CD4-positive, alpha-beta T cell (primary cell): ENCODE measurements at regions not wholly inside any gene's neighbourhood (a gene's known extent, or its start where the extent isn't known, plus 50 kb on each side); places are given as distances from the start of the nearest gene placed in this dataset.

Experiments used
- ATAC-seq: fragments of 200-7000 bp; cut with Tn5 transposase; one replicate; pipeline ENCODE4 v1.10.0; 2022; ENCODE audit warnings: mild to moderate bottlenecking; ENCODE audit not compliant: poor library complexity
- CTCF ChIA-PET: fragments of 350-600 bp; sonication (Branson Sonifier 250); formaldehyde crosslinking; loops from one replicate; lab custom pipeline; 2021; ENCODE audit warnings: antibody characterized with exemption, inconsistent platforms; lab: Charles Lee
- POLR2A ChIA-PET: fragments of 350-600 bp; sonication (Branson Sonifier 250); formaldehyde crosslinking; loops from one replicate; lab custom pipeline; 2021; ENCODE audit warnings: antibody characterized with exemption, inconsistent platforms; lab: Charles Lee
- DNase-seq, 14 experiments: peaks; one replicate each; pipeline ENCODE4 v3.0.0-alpha.2; 2013 to 2020; ENCODE audit warnings: mixed read lengths in 2 of 14
- H3K27ac ChIP-seq, 2 donors: one replicate each; pipeline versions ENCODE4 v1.5.1 to v1.7.0; 2013; ENCODE audit warnings: low read length in 2 of 2, low read depth in 1 of 2, mild to moderate bottlenecking in 1 of 2
- H3K27me3 ChIP-seq, 2 experiments: 1 replicate in 1 of 2; 2 replicates in 1 of 2; pipeline versions ENCODE4 v1.6.1 to v1.7.0; 2013; ENCODE audit warnings: low read length in 2 of 2, control low read depth in 1 of 2, mild to moderate bottlenecking in 1 of 2, moderate library complexity in 1 of 2; ENCODE audit not compliant: insufficient read depth in 2 of 2, control insufficient read depth in 1 of 2
- H3K36me3 ChIP-seq: one replicate; pipeline ENCODE4 v1.6.1; 2013; ENCODE audit warnings: low read length, control low read depth; ENCODE audit not compliant: insufficient read depth
- H3K4me1 ChIP-seq: one replicate; pipeline ENCODE4 v1.6.1; 2013; ENCODE audit warnings: low read length, control low read depth; ENCODE audit not compliant: insufficient read depth
- H3K4me3 ChIP-seq: one replicate; pipeline ENCODE4 v1.5.1; 2013; ENCODE audit warnings: mild to moderate bottlenecking, low read length, moderate library complexity
- H3K9me3 ChIP-seq, 2 experiments: 1 replicate in 1 of 2; 2 replicates in 1 of 2; pipeline versions ENCODE4 v1.6.1 to v1.7.0; 2013; ENCODE audit warnings: low read length in 2 of 2, mild to moderate bottlenecking in 2 of 2, control low read depth in 1 of 2, moderate library complexity in 1 of 2; ENCODE audit not compliant: control insufficient read depth in 1 of 2, insufficient read depth in 1 of 2
- H3K27ac Mint-ChIP-seq: one replicate; pipeline ENCODE4 v1.8.0; 2020; ENCODE audit warnings: mixed read lengths
- H3K27me3 Mint-ChIP-seq: one replicate; pipeline ENCODE4 v1.8.0; 2021; ENCODE audit warnings: mixed read lengths
- H3K36me3 Mint-ChIP-seq: one replicate; pipeline ENCODE4 v1.8.0; 2021; ENCODE audit warnings: low read depth, mixed read lengths
- H3K4me1 Mint-ChIP-seq: one replicate; pipeline ENCODE4 v1.8.0; 2021; ENCODE audit warnings: low read depth, mixed read lengths
- H3K4me3 Mint-ChIP-seq: one replicate; pipeline ENCODE4 v1.8.0; 2020; ENCODE audit warnings: mild to moderate bottlenecking, mixed read lengths
- H3K9me3 Mint-ChIP-seq: one replicate; pipeline ENCODE4 v1.8.0; 2020; ENCODE audit warnings: mixed read lengths
- CTCF ChIP-seq: fragments of 200-600 bp; IDR thresholded peaks from one replicate; pipeline ENCODE4 v1.8.0; 2022; ENCODE audit warnings: antibody characterized with exemption, mild to moderate bottlenecking
- intact Hi-C, 2 experiments: fragments of 100-400 bp; cut with DNase I in 1 of 2; cut with micrococcal nuclease in 1 of 2; formaldehyde crosslinking; loops; one replicate each; pipeline versions ENCODE4 v1.15.1 to v1.9.0; 2023 to 2025; cut with DNase I, micrococcal nuclease

- Mint-ChIP-seq H3K4me1 (no peaks in the 10 kb centered on the region), H3K4me3 (no peak overlapping the region), H3K27me3 (no peaks in the 10 kb centered on the region), H3K36me3 (no peaks in the 10 kb centered on the region), H3K9me3 (peaks cover 2% of the 10 kb centered on the region), H3K27ac (no peak overlapping the region)
- H3K36me3 ChIP-seq = no peaks in the 10 kb centered on the region
- no peak for TF ChIP-seq CTCF
- H3K4me3 ChIP-seq = no peak overlapping the region
- H3K9me3 ChIP-seq = no peaks in the 10 kb centered on the region
- no peak for DNase-seq
- H3K4me1 ChIP-seq = no peaks in the 10 kb centered on the region
- no peak for ATAC-seq
- CTCF ChIA-PET = no interaction called here
- H3K27ac ChIP-seq = no peak overlapping the region
- no peaks in the 10 kb centered on the region for H3K27me3 ChIP-seq
- POLR2A ChIA-PET = no interaction called here
- intact Hi-C loops = no loop called here
These were observed 361.8 kb upstream of the PIK3C3 start for GRCh38 chr18:41593171-41593675.

- intact Hi-C loops = no loop called here
- no peak for DNase-seq
- H3K27ac ChIP-seq = no peak overlapping the region
- H3K4me3 ChIP-seq = no peak overlapping the region
- Mint-ChIP-seq H3K27ac (no peak overlapping the region), H3K9me3 (peaks cover 4% of the 10 kb centered on the region), H3K27me3 (no peaks in the 10 kb centered on the region), H3K36me3 (no peaks in the 10 kb centered on the region), H3K4me3 (no peak overlapping the region), H3K4me1 (no peaks in the 10 kb centered on the region)
- H3K9me3 ChIP-seq = no peaks in the 10 kb centered on the region
- CTCF ChIA-PET = no interaction called here
- ATAC-seq = no peak
- POLR2A ChIA-PET = no interaction called here
- no peaks in the 10 kb centered on the region for H3K27me3 ChIP-seq
- H3K36me3 ChIP-seq = no peaks in the 10 kb centered on the region
- H3K4me1 ChIP-seq = no peaks in the 10 kb centered on the region
- no peak for TF ChIP-seq CTCF
These were observed 367.1 kb upstream of the PIK3C3 start for GRCh38 chr18:41587976-41588375.

GRCh38 chr18:41585512-41585911 is 369.5 kb upstream of the PIK3C3 start:
- Mint-ChIP-seq H3K27me3 (no peaks in the 10 kb centered on the region), H3K27ac (no peak overlapping the region), H3K36me3 (no peaks in the 10 kb centered on the region), H3K4me3 (no peak overlapping the region), H3K4me1 (no peaks in the 10 kb centered on the region), H3K9me3 (peaks cover 2% of the 10 kb centered on the region)
- H3K27ac ChIP-seq = no peak overlapping the region
- H3K27me3 ChIP-seq = no peaks in the 10 kb centered on the region
- DNase-seq (no peak), ATAC-seq (no peak)
- intact Hi-C loops = no loop called here
- CTCF ChIA-PET = no interaction called here
- H3K4me3 ChIP-seq = no peak overlapping the region
- POLR2A ChIA-PET = no interaction called here
- no peak for TF ChIP-seq CTCF
- H3K36me3 ChIP-seq = no peaks in the 10 kb centered on the region
- no peaks in the 10 kb centered on the region for H3K4me1 ChIP-seq
- no peaks in the 10 kb centered on the region for H3K9me3 ChIP-seq
